Left ventricle myocardium inferior (tissue), 1 donor: ENCODE measurements at regions not wholly inside any gene's neighbourhood (a gene's known extent, or its start where the extent isn't known, plus 50 kb on each side); places are given as distances from the start of the nearest gene placed in this dataset.
"Not testable (repeated sequence)": the region's sequence is repeated elsewhere in the genome, so short reads cannot be mapped to it uniquely, and the experiment has no call there.

ENCODE experiments used
- DNase-seq: peaks from one replicate; pipeline ENCODE4 v3.0.0-alpha.2; 2020
- H3K27ac ChIP-seq: fragments of 200-600 bp; replicated peaks from 2 replicates; pipeline ENCODE4 v1.8.0; 2021
- H3K27me3 ChIP-seq: fragments of 200-600 bp; 2 replicates; pipeline ENCODE4 v1.8.0; 2021; ENCODE audit warnings: low read depth
- H3K36me3 ChIP-seq: fragments of 200-600 bp; 2 replicates; pipeline ENCODE4 v1.8.0; 2021
- H3K4me1 ChIP-seq: fragments of 200-600 bp; 2 replicates; pipeline ENCODE4 v1.8.0; 2021
- H3K4me3 ChIP-seq: fragments of 200-600 bp; 2 replicates; pipeline ENCODE4 v1.8.0; 2021; ENCODE audit warnings: mild to moderate bottlenecking, moderate library complexity
- H3K9me3 ChIP-seq: fragments of 200-600 bp; replicated peaks from 2 replicates; pipeline ENCODE4 v1.8.0; 2021
- intact Hi-C: fragments of 100-400 bp; cut with micrococcal nuclease; formaldehyde crosslinking; loops from one replicate; pipeline ENCODE4 v1.11.0; 2022
- TF ChIP-seq, protein P1 (sequence below): fragments of 200-600 bp; IDR thresholded peaks from 2 replicates; pipeline ENCODE4 v1.8.0; 2021; ENCODE audit warnings: antibody characterized with exemption, mild to moderate bottlenecking, borderline replicate concordance
- donor health status: DM: no; HTN: yes; CAD: no; lungs with severe emphysema.

DNA sequence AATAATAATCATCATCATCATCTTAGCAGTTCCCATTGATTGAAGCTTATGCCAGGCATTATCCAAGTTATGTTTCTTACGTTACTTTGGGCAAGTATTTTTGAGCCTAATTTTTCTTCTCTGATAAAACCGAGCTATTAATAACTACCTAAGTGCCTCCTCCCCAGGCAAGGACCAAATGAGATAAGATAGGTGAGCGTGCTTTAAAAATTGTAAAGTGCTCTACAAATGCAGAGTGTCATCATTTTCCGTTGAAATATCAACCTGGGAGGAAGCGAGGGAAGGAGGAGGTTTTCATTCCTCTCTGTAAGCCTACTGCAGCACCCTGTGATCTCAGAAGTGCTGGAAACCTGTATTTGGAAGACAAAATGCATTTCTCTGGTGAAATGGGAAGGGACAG is 96.7 kb upstream of the MITF start:
- Histone ChIP-seq H3K4me3 (peak overlapping the region; percentile 23), H3K27ac (no peak overlapping the region), H3K36me3 (no peaks in the 10 kb centered on the region), H3K4me1 (peaks cover 12% of the 10 kb centered on the region), H3K27me3 (no peaks in the 10 kb centered on the region), H3K9me3 (no peaks in the 10 kb centered on the region)
- DNase-seq, result no peak
- intact Hi-C loops, result no loop called here
- TF ChIP-seq, protein P1, sequence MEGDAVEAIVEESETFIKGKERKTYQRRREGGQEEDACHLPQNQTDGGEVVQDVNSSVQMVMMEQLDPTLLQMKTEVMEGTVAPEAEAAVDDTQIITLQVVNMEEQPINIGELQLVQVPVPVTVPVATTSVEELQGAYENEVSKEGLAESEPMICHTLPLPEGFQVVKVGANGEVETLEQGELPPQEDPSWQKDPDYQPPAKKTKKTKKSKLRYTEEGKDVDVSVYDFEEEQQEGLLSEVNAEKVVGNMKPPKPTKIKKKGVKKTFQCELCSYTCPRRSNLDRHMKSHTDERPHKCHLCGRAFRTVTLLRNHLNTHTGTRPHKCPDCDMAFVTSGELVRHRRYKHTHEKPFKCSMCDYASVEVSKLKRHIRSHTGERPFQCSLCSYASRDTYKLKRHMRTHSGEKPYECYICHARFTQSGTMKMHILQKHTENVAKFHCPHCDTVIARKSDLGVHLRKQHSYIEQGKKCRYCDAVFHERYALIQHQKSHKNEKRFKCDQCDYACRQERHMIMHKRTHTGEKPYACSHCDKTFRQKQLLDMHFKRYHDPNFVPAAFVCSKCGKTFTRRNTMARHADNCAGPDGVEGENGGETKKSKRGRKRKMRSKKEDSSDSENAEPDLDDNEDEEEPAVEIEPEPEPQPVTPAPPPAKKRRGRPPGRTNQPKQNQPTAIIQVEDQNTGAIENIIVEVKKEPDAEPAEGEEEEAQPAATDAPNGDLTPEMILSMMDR, result no peak

- Histone ChIP-seq H3K4me3 (no peak overlapping the region), H3K27me3 (no peaks in the 10 kb centered on the region), H3K36me3 (no peaks in the 10 kb centered on the region), H3K27ac (no peak overlapping the region), H3K9me3 (no peaks in the 10 kb centered on the region), H3K4me1 (peaks cover 10% of the 10 kb centered on the region)
- TF ChIP-seq, protein P1, result no peak
- intact Hi-C loops, result no loop called here
- no peak for DNase-seq
Observed at GRCh38 chr3:69639851-69640250, 99.4 kb upstream of the MITF start.

DNA sequence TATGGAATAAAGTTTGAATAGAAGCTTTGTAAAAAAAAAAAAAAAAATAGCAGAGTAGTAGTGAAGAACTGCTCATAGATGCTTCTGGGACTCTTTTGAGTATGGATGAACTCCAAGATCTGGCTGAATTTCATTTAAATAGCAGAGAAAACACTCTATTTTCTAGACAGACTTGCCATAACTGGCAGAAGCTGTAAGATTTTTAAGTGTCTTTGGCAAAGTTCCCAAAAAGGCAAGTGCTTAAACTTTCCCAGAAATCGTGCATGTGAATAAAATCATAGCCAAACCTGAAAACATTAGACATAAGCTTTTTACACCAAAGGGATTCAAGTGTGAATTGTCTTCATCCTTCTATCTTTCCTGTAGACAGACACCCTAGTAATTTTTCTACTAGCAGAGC is 110.3 kb upstream of the MITF start:
- no peak for DNase-seq
- TF ChIP-seq, protein P1, result no peak
- H3K27ac ChIP-seq, result no peak overlapping the region
- H3K27me3 ChIP-seq, result no peaks in the 10 kb centered on the region
- no peaks in the 10 kb centered on the region for H3K36me3 ChIP-seq
- H3K4me3 ChIP-seq, result no peak overlapping the region
- intact Hi-C loops, result no loop called here
- H3K4me1 ChIP-seq, result no peaks in the 10 kb centered on the region
- H3K9me3 ChIP-seq, result peaks cover 30% of the 10 kb centered on the region

DNA sequence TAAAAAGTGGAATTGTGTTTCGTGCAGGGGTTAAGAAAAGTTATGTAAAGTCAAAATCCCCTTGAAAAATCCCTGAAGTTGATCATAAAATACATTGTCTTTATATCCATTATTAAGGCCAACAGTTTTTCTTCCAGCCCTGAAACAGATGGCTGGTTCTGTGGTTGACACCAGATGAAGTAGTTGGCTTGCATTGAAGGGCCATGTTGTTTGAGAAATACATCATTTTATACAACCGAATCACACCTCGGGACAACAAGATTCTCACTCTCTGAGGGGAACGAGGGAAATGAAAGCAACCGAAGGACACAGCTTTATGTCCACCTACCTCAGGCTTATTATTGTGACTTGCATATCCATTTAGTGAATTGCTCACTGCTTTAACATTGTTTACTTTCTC is 126.0 kb upstream of the MITF start:
- intact Hi-C loops, result no loop called here
- TF ChIP-seq, protein P1, result no peak
- Histone ChIP-seq H3K9me3 (peaks cover under 1% of the 10 kb centered on the region), H3K4me3 (no peak overlapping the region), H3K4me1 (no peaks in the 10 kb centered on the region), H3K36me3 (no peaks in the 10 kb centered on the region), H3K27ac (no peak overlapping the region), H3K27me3 (no peaks in the 10 kb centered on the region)
- no peak for DNase-seq

GRCh38 chr3:69612791-69613190 is 126.5 kb upstream of the MITF start:
- no peak overlapping the region for H3K4me3 ChIP-seq
- DNase-seq, result no peak
- no peak overlapping the region for H3K27ac ChIP-seq
- intact Hi-C loops, result no loop called here
- H3K4me1 ChIP-seq, result no peaks in the 10 kb centered on the region
- no peaks in the 10 kb centered on the region for H3K36me3 ChIP-seq
- H3K27me3 ChIP-seq, result no peaks in the 10 kb centered on the region
- no peaks in the 10 kb centered on the region for H3K9me3 ChIP-seq
- TF ChIP-seq, protein P1, result no peak

DNA sequence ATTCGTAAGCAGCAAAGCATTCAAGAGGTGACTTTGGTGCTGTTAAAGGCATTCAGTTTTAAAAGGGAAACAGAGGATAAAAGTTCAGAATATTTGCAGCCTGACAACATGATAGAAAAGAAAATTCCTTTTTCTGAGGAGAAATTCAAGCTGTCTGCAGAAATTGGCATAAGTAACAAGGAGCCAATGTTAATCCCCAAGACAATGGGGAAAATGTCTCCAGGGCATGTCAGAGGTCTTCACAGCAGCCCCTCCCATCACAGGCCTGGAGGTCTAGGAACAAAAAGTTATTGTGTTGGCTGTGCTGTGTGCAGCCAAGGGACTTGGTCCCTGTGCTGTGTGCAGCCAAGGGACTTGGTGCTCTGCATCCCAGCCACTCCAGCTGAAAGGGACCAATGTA is 129.7 kb upstream of the MITF start:
- intact Hi-C loops, H3K36me3 ChIP-seq, H3K27me3 ChIP-seq, H3K9me3 ChIP-seq, H3K4me1 ChIP-seq, H3K4me3 ChIP-seq, H3K27ac ChIP-seq, DNase-seq: not testable (repeated sequence)
